Fibroblast of skin of abdomen (primary cell): ENCODE measurements at regions not wholly inside any gene's neighbourhood (a gene's known extent, or its start where the extent isn't known, plus 50 kb on each side); places are given as distances from the start of the nearest gene placed in this dataset.

Source experiments
- DNase-seq: peaks from one replicate; pipeline ENCODE4 v3.0.0-alpha.2; 2013

- DNase-seq, result peak; percentile 41
These were observed 556.3 kb downstream of the RIT2 start for GRCh38 chr18:42559069-42559690.

- no peak for DNase-seq
These were observed 554.0 kb downstream of the RIT2 start for GRCh38 chr18:42561521-42561920.

GRCh38 chr18:42563995-42564394, 551.5 kb downstream of the RIT2 start:
- DNase-seq, result no peak

GRCh38 chr18:42564761-42565160, 550.7 kb downstream of the RIT2 start:
- DNase-seq, result no peak

GRCh38 chr18:42568773-42569172, 546.7 kb downstream of the RIT2 start:
- no peak for DNase-seq

GRCh38 chr18:42574871-42575270, 540.6 kb downstream of the RIT2 start:
- no peak for DNase-seq

- DNase-seq, result peak; percentile 11
These were observed 539.4 kb downstream of the RIT2 start for GRCh38 chr18:42576124-42576523.

GRCh38 chr18:42578792-42579191, 536.7 kb downstream of the RIT2 start:
- peak; percentile 25 for DNase-seq

- DNase-seq, result no peak
These were observed 533.2 kb downstream of the RIT2 start for GRCh38 chr18:42582266-42582665.

GRCh38 chr18:42583283-42583731, 532.2 kb downstream of the RIT2 start:
- DNase-seq, result no peak

- DNase-seq, result no peak
These were observed 528.9 kb downstream of the RIT2 start for GRCh38 chr18:42586601-42587000.

- no peak for DNase-seq
These were observed 526.7 kb downstream of the RIT2 start for GRCh38 chr18:42588786-42589185.

- DNase-seq, result no peak
These were observed 510.7 kb downstream of the RIT2 start for GRCh38 chr18:42604820-42605219.

- DNase-seq, result no peak
These were observed 508.5 kb downstream of the RIT2 start for GRCh38 chr18:42606886-42607495.

GRCh38 chr18:42611134-42611533, 504.4 kb downstream of the RIT2 start:
- no peak for DNase-seq

GRCh38 chr18:42614619-42615293, 500.7 kb downstream of the RIT2 start:
- DNase-seq, result no peak

GRCh38 chr18:42617221-42617620, 498.3 kb downstream of the RIT2 start:
- no peak for DNase-seq

- DNase-seq, result no peak
These were observed 495.7 kb downstream of the RIT2 start for GRCh38 chr18:42619771-42620170.

GRCh38 chr18:42620657-42621056, 494.8 kb downstream of the RIT2 start:
- DNase-seq, result no peak

- no peak for DNase-seq
These were observed 491.6 kb downstream of the RIT2 start for GRCh38 chr18:42623935-42624334.

GRCh38 chr18:42632801-42633200, 482.7 kb downstream of the RIT2 start:
- DNase-seq, result no peak

- DNase-seq, result no peak
These were observed 480.0 kb downstream of the RIT2 start for GRCh38 chr18:42635378-42636048.

- DNase-seq, result no peak
These were observed 479.2 kb downstream of the RIT2 start for GRCh38 chr18:42636309-42636708.
